GM12873 (cell line): ENCODE measurements at regions not wholly inside any gene's neighbourhood (a gene's known extent, or its start where the extent isn't known, plus 50 kb on each side); places are given as distances from the start of the nearest gene placed in this dataset.
A peak's percentile ranks its signal among the peaks of the same experiment; 100 is the strongest.

Experiments used
- TF ChIP-seq, protein P1 (sequence below): IDR thresholded peaks from 2 replicates; pipeline ENCODE4 v1.5.1; 2012; ENCODE audit warnings: low read depth, mild to moderate bottlenecking, moderate library complexity, low read length, control low read depth; ENCODE audit not compliant: insufficient read depth; ENCODE audit errors: missing control alignments

DNA sequence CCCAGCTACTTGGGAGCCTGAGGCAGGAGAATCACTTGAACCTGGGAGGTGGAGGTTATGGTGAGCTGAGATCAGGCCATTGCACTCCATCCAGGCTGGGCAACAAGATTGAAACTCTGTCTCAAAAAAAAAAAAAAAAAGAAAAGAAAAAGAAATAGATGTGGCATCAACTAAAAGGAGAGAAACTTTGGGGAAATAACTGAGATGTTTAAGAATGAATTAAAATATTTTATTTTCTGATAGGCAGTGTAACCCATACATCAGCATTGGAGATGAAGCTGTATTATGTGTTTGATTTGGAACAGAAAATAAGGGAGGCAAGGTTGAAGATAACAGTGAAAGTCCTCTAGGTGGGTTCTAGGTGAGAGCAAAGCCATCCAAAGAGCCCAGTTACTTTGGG is 110.7 kb upstream of the HNRNPA3 start:
- TF ChIP-seq, protein P1, sequence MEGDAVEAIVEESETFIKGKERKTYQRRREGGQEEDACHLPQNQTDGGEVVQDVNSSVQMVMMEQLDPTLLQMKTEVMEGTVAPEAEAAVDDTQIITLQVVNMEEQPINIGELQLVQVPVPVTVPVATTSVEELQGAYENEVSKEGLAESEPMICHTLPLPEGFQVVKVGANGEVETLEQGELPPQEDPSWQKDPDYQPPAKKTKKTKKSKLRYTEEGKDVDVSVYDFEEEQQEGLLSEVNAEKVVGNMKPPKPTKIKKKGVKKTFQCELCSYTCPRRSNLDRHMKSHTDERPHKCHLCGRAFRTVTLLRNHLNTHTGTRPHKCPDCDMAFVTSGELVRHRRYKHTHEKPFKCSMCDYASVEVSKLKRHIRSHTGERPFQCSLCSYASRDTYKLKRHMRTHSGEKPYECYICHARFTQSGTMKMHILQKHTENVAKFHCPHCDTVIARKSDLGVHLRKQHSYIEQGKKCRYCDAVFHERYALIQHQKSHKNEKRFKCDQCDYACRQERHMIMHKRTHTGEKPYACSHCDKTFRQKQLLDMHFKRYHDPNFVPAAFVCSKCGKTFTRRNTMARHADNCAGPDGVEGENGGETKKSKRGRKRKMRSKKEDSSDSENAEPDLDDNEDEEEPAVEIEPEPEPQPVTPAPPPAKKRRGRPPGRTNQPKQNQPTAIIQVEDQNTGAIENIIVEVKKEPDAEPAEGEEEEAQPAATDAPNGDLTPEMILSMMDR, result no peak

DNA sequence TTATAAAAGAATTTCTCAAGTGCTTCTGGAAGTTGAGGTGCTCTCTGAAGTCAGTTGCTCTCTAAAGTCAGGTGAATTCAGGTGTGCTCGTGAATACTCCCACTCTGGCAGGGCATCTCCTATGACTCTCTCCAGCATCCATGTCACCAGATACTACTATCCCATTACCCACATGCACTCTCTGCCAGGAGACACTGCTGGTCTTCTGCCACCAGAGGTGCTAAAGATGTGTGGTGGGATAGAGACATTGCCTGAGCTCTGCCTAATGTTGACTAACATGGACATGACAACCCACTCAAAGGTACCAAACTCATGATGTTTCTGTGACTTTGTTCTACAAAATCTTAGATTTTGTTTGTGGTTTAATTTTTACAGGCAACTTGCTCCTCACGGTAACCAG is 106.4 kb upstream of the HNRNPA3 start:
- TF ChIP-seq, protein P1, result peak; percentile 49

DNA sequence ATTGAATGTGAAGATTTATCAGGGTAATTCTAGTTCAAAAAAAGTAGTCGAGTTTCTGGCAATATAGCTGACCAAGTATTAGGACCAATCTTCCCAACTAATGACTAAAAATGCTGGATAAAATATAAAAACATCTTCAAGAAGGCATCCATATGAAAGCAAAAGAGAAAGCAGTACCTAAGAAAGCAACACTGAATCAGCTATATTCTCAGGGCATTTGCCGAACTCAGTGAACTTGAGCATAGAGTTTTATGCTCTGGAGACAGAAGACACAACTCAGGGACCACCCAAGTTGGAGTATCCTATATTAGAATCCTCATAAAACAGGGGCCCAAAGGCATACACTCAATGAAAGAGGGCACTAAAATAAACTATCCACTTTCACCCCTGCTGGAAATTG is 103.7 kb upstream of the HNRNPA3 start:
- TF ChIP-seq, protein P1, result no peak

DNA sequence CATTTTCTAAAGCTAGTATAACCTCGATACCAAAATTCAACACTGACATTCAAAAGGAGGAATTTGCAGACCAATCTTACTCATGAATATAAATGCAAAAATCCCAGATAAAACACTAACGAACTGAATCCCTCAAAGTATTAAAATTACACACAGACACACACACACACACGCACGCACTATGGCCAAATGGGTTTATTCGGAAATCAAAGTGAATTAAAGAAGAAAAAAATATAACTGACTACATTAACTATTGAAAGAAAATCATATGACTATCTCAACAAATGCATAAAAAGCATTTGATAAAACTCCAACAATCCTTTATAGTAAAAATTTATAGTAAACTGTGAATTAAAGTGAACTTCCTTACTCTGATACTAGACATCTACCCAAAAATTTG is 97.9 kb upstream of the HNRNPA3 start:
- TF ChIP-seq, protein P1, result no peak

DNA sequence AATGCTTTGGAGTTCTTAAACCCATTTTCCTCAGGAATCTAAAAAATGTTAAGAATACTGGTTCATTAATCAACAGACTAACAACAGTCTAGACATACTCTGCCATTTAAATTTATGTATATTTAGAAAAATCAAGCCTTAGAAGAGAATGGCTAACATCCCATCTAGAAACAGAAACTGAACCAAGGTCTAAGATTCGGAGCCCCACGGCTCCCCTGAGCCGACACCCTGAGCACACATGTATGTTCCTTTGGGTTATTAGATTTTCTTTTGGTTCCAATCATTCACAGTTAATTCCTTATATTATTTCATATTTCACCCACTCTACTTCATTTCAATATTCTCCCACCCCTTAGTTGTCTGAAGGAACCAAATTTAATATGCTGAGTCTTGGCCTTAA is 94.8 kb upstream of the HNRNPA3 start:
- TF ChIP-seq, protein P1, result no peak

DNA sequence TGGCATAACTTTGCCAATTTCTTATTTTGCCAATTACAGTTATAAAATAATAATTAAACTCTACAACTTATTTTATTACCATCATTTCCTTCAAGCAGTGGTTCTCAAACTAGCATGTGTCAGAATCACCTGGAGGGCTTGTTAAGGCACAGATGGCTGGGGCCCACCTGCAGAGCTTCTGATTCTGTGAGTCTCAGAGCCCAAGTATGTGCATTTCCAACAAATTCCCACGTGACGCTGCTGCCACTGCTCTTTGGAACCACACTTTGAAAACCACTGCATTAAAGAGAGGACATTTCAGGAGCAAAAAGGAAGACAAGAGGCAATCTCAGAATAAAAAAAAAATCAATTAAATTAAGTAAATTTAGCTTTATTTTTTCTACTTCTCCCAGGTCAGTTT is 94.0 kb upstream of the HNRNPA3 start:
- TF ChIP-seq, protein P1, result no peak

DNA sequence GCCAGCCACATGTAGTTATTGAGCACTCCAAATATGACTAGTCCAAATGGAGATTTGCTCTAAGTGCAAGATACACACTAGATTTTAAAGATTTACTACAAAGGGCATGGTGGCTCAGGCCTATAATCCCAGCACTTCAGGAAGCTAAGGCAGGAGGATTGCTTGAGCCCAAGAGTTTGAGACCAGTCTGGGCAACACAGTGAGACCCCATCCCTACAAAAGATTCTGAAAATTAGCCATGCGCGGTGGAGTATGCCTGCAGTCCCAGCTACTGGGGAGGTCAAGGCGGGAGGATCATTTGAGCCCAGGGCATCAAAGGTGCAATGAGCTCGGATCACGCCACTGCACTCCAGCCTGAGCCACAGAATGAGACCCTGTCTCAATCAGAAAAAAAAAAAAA is 93.5 kb upstream of the HNRNPA3 start:
- TF ChIP-seq, protein P1, result no peak
